ENCODE measurements at regions not wholly inside any gene's neighbourhood (a gene's known extent, or its start where the extent isn't known, plus 50 kb on each side); places are given as distances from the start of the nearest gene placed in this dataset.

DNA sequence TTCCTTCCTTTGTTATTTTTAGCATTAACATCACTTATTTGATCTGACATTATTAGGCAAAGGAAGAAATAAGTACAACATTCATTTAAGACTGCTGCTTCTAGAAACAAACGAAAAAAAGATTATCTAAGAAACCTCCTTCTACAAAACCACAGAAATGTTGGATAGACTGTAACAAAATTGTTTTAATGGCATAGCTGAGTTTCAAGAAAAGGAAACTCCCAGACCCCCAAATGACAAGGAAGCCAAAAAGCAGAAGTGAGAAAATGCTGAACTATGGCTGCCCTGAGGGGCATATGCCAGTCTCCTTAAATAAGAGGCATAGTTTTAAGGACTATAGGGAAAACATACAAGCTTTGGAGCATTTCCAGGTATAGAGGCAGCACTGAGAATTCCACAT, 1431.6 kb upstream of the TENM3 start:
- intact Hi-C loops (cut with micrococcal nuclease; ENCODE audit: unreplicated experiment): no loop called here
- TF ChIP-seq POU2F2 (IDR thresholded peaks at IDR 0.05; ENCODE audit: borderline replicate concordance, low read depth, low read length) (no peak), SPI1 (IDR thresholded peaks at IDR 0.05; ENCODE audit: borderline replicate concordance, insufficient read depth, low read depth, low read length) (peak; percentile 83), NRF1 (conservative IDR thresholded peaks at IDR 0.05; ENCODE audit: low read depth, low read length) (no peak), IKZF2 (IDR thresholded peaks at IDR 0.05) (0 out of 4 replicates have a peak, but pooled peaks of 1 of the 2 experiments have one; percentile 27), SREBF2 (IDR thresholded peaks at IDR 0.05; ENCODE audit: low read length) (no peak), HDAC6 (IDR thresholded peaks at IDR 0.05; ENCODE audit: unreplicated experiment) (no peak)
- TF ChIP-seq, protein P1, sequence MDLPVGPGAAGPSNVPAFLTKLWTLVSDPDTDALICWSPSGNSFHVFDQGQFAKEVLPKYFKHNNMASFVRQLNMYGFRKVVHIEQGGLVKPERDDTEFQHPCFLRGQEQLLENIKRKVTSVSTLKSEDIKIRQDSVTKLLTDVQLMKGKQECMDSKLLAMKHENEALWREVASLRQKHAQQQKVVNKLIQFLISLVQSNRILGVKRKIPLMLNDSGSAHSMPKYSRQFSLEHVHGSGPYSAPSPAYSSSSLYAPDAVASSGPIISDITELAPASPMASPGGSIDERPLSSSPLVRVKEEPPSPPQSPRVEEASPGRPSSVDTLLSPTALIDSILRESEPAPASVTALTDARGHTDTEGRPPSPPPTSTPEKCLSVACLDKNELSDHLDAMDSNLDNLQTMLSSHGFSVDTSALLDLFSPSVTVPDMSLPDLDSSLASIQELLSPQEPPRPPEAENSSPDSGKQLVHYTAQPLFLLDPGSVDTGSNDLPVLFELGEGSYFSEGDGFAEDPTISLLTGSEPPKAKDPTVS (IDR thresholded peaks at IDR 0.05; ENCODE audit: low read depth, low read length): no peak
- TF ChIP-seq, protein P2, sequence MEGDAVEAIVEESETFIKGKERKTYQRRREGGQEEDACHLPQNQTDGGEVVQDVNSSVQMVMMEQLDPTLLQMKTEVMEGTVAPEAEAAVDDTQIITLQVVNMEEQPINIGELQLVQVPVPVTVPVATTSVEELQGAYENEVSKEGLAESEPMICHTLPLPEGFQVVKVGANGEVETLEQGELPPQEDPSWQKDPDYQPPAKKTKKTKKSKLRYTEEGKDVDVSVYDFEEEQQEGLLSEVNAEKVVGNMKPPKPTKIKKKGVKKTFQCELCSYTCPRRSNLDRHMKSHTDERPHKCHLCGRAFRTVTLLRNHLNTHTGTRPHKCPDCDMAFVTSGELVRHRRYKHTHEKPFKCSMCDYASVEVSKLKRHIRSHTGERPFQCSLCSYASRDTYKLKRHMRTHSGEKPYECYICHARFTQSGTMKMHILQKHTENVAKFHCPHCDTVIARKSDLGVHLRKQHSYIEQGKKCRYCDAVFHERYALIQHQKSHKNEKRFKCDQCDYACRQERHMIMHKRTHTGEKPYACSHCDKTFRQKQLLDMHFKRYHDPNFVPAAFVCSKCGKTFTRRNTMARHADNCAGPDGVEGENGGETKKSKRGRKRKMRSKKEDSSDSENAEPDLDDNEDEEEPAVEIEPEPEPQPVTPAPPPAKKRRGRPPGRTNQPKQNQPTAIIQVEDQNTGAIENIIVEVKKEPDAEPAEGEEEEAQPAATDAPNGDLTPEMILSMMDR (IDR thresholded peaks at IDR 0.05 in 2 of 3, conservative IDR thresholded peaks at IDR 0.05 in 1 of 3; ENCODE audit: control insufficient read depth in 2 of 3, extremely low read depth in 1 of 3, insufficient read depth in 1 of 3, low read depth in 3 of 3, low read length in 3 of 3): no peak
- Histone ChIP-seq H4K20me1 (ENCODE audit: control insufficient read depth, insufficient read depth) (no peaks in the 10 kb centered on the region), H2AFZ (ENCODE audit: control insufficient read depth, low read depth, low read length) (no peak overlapping the region), H3K79me2 (ENCODE audit: control insufficient read depth, insufficient read depth, low read length) (no peaks in the 10 kb centered on the region), H3K4me3 (no peak overlapping the region), H3K9ac (ENCODE audit: control insufficient read depth, insufficient read depth, low read length) (no peak overlapping the region), H3K27ac (ENCODE audit: control insufficient read depth, insufficient read depth) (no peak overlapping the region), H3K9me3 (replicated peaks; ENCODE audit: control insufficient read depth, insufficient read depth, low read length) (no peaks in the 10 kb centered on the region), H3K4me1 (ENCODE audit: control insufficient read depth, insufficient read depth, low read length) (no peaks in the 10 kb centered on the region), H3K4me2 (ENCODE audit: control insufficient read depth, insufficient read depth) (no peak overlapping the region), H3K36me3 (ENCODE audit: control insufficient read depth in 2 of 2, insufficient read depth in 2 of 2, low read length in 1 of 2) (no peaks in the 10 kb centered on the region), H3K27me3 (replicated peaks in 1 of 2; ENCODE audit: control insufficient read depth in 2 of 2, insufficient read depth in 2 of 2, low read length in 1 of 2) (no peaks in the 10 kb centered on the region)
- POLR2A ChIA-PET: no interaction called here
- no peak for DNase-seq (ENCODE audit: low read depth, low spot score)
- ATAC-seq: peak; percentile 64
- in situ Hi-C loops (cut with MboI): no loop called here
- SMC1A ChIA-PET (ENCODE audit: uncharacterized antibody, unreplicated experiment): interaction anchor here (0.5 kb wide), 1 partner anchor 840 kb away, joined by 3 read pairs; no protein-coding TSS in a partner anchor
- CTCF ChIA-PET: interaction anchor here (0.9 kb wide), 1 partner anchor 17 kb away, joined by 3 read pairs; no protein-coding TSS in a partner anchor
- no TSS peak for BruUV-seq (replicated peaks)
- 0% methylated on average over 1 of the region's 1 CpG for WGBS (ENCODE audit: insufficient coverage, insufficient replicate concordance, low lambda C conversion rate, missing lambda C conversion rate)
- RAD21 ChIA-PET (ENCODE audit: unreplicated experiment): interaction anchor here (0.7 kb wide), 1 partner anchor 13 kb away, joined by 3 read pairs; no protein-coding TSS in a partner anchor
- no peak for FAIRE-seq

Data from GM12878 (cell line).